ENCODE measurements at regions not wholly inside any gene's neighbourhood (a gene's known extent, or its start where the extent isn't known, plus 50 kb on each side); places are given as distances from the start of the nearest gene placed in this dataset.

GRCh38 chr15:38667890-38668850 lies 103.6 kb upstream of the RASGRP1 start:
- TF ChIP-seq CTCF (IDR thresholded peaks at IDR 0.05; ENCODE audit: insufficient read depth, low read length, poor library complexity, severe bottlenecking) (no peak), EZH2phosphoT487 (conservative IDR thresholded peaks at IDR 0.05; ENCODE audit: low read length) (no peak)

Measured in SU-DHL-6 (cell line).